MM.1S (cell line): ENCODE measurements at regions not wholly inside any gene's neighbourhood (a gene's known extent, or its start where the extent isn't known, plus 50 kb on each side); places are given as distances from the start of the nearest gene placed in this dataset.

Experiments used
- DNase-seq: peaks from one replicate; pipeline ENCODE4 v3.0.0-alpha.2; 2015
- H2AFZ ChIP-seq: fragments of 300-600 bp; sonication (generic); 2 replicates; pipeline ENCODE4 v1.6.0; 2016; ENCODE audit warnings: antibody characterized with exemption, low read length
- H3F3A ChIP-seq: fragments of 300-600 bp; sonication (generic); 2 replicates; pipeline ENCODE4 v1.6.1; 2016; ENCODE audit warnings: mild to moderate bottlenecking, antibody characterized with exemption, low read length, moderate library complexity, mixed read lengths; ENCODE audit not compliant: insufficient read depth
- H3K27ac ChIP-seq: fragments of 300-600 bp; sonication (generic); 2 replicates; pipeline ENCODE4 v1.5.1; 2016; ENCODE audit warnings: mild to moderate bottlenecking, low read length
- H3K27me3 ChIP-seq: fragments of 300-600 bp; sonication (generic); replicated peaks from 2 replicates; pipeline ENCODE4 v1.6.0; 2016; ENCODE audit warnings: low read length; ENCODE audit not compliant: insufficient read depth
- H3K36me3 ChIP-seq: fragments of 300-600 bp; sonication (generic); replicated peaks from 2 replicates; pipeline ENCODE4 v1.6.1; 2016; ENCODE audit warnings: mild to moderate bottlenecking, low read length, mixed read lengths; ENCODE audit not compliant: insufficient read depth
- H3K4me1 ChIP-seq: fragments of 300-600 bp; sonication (generic); 2 replicates; pipeline ENCODE4 v1.6.1; 2016; ENCODE audit warnings: low read length, mixed read lengths
- H3K4me2 ChIP-seq: fragments of 300-600 bp; sonication (generic); 2 replicates; pipeline ENCODE4 v1.6.0; 2016; ENCODE audit warnings: low read depth, low read length
- H3K4me3 ChIP-seq: fragments of 300-600 bp; sonication (generic); 2 replicates; pipeline ENCODE4 v1.5.1; 2016; ENCODE audit warnings: low read length, mixed read lengths
- H3K79me2 ChIP-seq: fragments of 300-600 bp; sonication (generic); 2 replicates; pipeline ENCODE4 v1.6.1; 2016; ENCODE audit warnings: mixed run types, low read length, mixed read lengths
- H3K9ac ChIP-seq: fragments of 300-600 bp; sonication (generic); 2 replicates; pipeline ENCODE4 v1.6.1; 2016; ENCODE audit warnings: low read length, mixed read lengths
- H3K9me2 ChIP-seq: fragments of 300-600 bp; sonication (generic); replicated peaks from 2 replicates; pipeline ENCODE4 v1.6.1; 2016; ENCODE audit warnings: mild to moderate bottlenecking, low read length, mixed read lengths; ENCODE audit not compliant: insufficient read depth
- H3K9me3 ChIP-seq: fragments of 300-600 bp; sonication (generic); replicated peaks from 2 replicates; pipeline ENCODE4 v1.6.1; 2016; ENCODE audit warnings: mild to moderate bottlenecking, low read length, mixed read lengths; ENCODE audit not compliant: insufficient read depth
- H4K20me1 ChIP-seq: fragments of 300-600 bp; sonication (generic); 2 replicates; pipeline ENCODE4 v1.6.1; 2016; ENCODE audit warnings: mild to moderate bottlenecking, low read length, moderate library complexity, mixed read lengths; ENCODE audit not compliant: insufficient read depth
- CTCF ChIP-seq: fragments of 300-600 bp; sonication (generic); IDR thresholded peaks from 2 replicates; pipeline ENCODE4 v1.5.1; 2016; ENCODE audit warnings: antibody characterized with exemption, low read length, mixed read lengths
- EZH2 ChIP-seq: fragments of 300-600 bp; sonication (generic); optimal IDR thresholded peaks from 2 replicates; pipeline ENCODE3; 2017; ENCODE audit warnings: low read depth, mild to moderate bottlenecking, antibody characterized with exemption, low read length, mixed read lengths
- EZH2phosphoT487 ChIP-seq: fragments of 300-600 bp; sonication (generic); IDR thresholded peaks from 2 replicates; pipeline ENCODE4 v1.6.1; 2018; ENCODE audit warnings: antibody characterized with exemption, low read length

- no peaks in the 10 kb centered on the region for H3F3A ChIP-seq
- H3K9me3 ChIP-seq = no peaks in the 10 kb centered on the region
- no peak for DNase-seq
- H3K27ac ChIP-seq = no peak overlapping the region
- H3K36me3 ChIP-seq = no peaks in the 10 kb centered on the region
- no peaks in the 10 kb centered on the region for H3K79me2 ChIP-seq
- no peaks in the 10 kb centered on the region for H3K9me2 ChIP-seq
- no peak overlapping the region for H3K9ac ChIP-seq
- no peaks in the 10 kb centered on the region for H3K27me3 ChIP-seq
- no peak overlapping the region for H2AFZ ChIP-seq
- TF ChIP-seq EZH2phosphoT487 = no peak
- TF ChIP-seq CTCF = no peak
- TF ChIP-seq EZH2 = no peak
- H4K20me1 ChIP-seq = no peaks in the 10 kb centered on the region
- H3K4me3 ChIP-seq = no peak overlapping the region
- H3K4me1 ChIP-seq = no peaks in the 10 kb centered on the region
- no peak overlapping the region for H3K4me2 ChIP-seq
Measured at GRCh38 chr11:127674754-127675153, 674.2 kb upstream of the KIRREL3 start.

GRCh38 chr11:127670374-127671119 is 670.0 kb upstream of the KIRREL3 start:
- Histone ChIP-seq H3F3A (no peaks in the 10 kb centered on the region), H2AFZ (no peak overlapping the region), H3K9me2 (no peaks in the 10 kb centered on the region), H3K9ac (no peak overlapping the region), H3K27ac (no peak overlapping the region), H3K4me1 (no peaks in the 10 kb centered on the region), H3K4me3 (no peak overlapping the region), H3K9me3 (no peaks in the 10 kb centered on the region), H3K36me3 (no peaks in the 10 kb centered on the region), H4K20me1 (no peaks in the 10 kb centered on the region), H3K4me2 (no peak overlapping the region), H3K27me3 (no peaks in the 10 kb centered on the region), H3K79me2 (no peaks in the 10 kb centered on the region)
- DNase-seq = no peak
- TF ChIP-seq CTCF (no peak), EZH2phosphoT487 (no peak), EZH2 (no peak)

- no peaks in the 10 kb centered on the region for H3K79me2 ChIP-seq
- H3K27ac ChIP-seq = no peak overlapping the region
- no peaks in the 10 kb centered on the region for H3K4me1 ChIP-seq
- no peak overlapping the region for H3K4me3 ChIP-seq
- TF ChIP-seq EZH2phosphoT487 (no peak), EZH2 (no peak), CTCF (no peak)
- H3K9me2 ChIP-seq = no peaks in the 10 kb centered on the region
- no peak for DNase-seq
- no peak overlapping the region for H3K4me2 ChIP-seq
- no peaks in the 10 kb centered on the region for H3F3A ChIP-seq
- H2AFZ ChIP-seq = no peak overlapping the region
- no peaks in the 10 kb centered on the region for H3K27me3 ChIP-seq
- H4K20me1 ChIP-seq = no peaks in the 10 kb centered on the region
- H3K9me3 ChIP-seq = no peaks in the 10 kb centered on the region
- H3K9ac ChIP-seq = no peak overlapping the region
- no peaks in the 10 kb centered on the region for H3K36me3 ChIP-seq
Measured at GRCh38 chr11:127656116-127656836, 655.7 kb upstream of the KIRREL3 start.
